ENCODE measurements at regions not wholly inside any gene's neighbourhood (a gene's known extent, or its start where the extent isn't known, plus 50 kb on each side); places are given as distances from the start of the nearest gene placed in this dataset.
"Not testable (repeated sequence)": the region's sequence is repeated elsewhere in the genome, so short reads cannot be mapped to it uniquely, and the experiment has no call there.

DNA sequence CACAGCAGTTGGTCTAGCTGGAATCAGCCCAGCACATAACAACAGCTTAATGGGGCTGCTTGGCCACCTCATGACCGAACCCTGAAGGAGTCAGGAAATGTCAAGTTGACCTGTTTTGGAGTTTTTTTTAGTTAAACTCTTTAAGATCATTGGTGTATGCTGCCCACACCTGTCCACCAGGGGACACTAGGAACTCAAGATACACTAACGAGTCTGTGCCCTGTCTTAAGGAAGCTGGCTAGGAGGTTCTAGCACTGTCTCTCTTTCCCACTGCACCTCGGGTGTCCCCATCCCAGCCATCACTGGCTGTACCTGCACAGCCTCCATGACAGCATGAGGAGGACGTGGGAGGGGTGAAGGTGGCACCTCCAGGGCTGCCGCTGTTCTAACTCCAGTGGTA, 364.9 kb upstream of the SOX1 start:
- DNase-seq = not testable (repeated sequence)
